ENCODE measurements at regions not wholly inside any gene's neighbourhood (a gene's known extent, or its start where the extent isn't known, plus 50 kb on each side); places are given as distances from the start of the nearest gene placed in this dataset.

DNA sequence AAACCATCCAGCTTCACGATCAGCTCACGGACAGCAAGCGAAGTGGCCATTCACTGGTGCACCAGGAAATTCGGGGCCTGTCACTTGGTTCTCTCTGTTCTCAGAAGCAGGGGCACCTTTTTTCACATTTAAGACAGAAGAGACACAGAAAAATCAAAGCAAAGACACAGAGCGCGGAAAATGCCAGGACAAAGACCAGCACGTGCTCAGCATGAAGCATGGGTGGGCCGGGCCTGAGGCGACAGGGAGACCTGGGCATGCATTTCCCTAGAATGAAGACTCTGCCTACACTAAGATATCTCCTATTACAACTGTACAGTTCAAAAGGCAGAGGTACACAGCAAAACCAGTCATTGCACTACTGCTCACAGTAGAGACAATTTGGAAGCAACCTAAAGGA, 117.4 kb upstream of the ID2 start:
- Mint-ChIP-seq H3K27me3 (ENCODE audit: insufficient read depth) (peaks cover 3% of the 10 kb centered on the region), H3K27ac (no peak overlapping the region), H3K9me3 (peaks cover 25% of the 10 kb centered on the region), H3K4me3 (no peak overlapping the region), H3K4me1 (ENCODE audit: low read depth) (no peaks in the 10 kb centered on the region), H3K36me3 (ENCODE audit: low read depth) (peaks cover 4% of the 10 kb centered on the region)
- no peak for DNase-seq (ENCODE audit: low spot score)
- intact Hi-C loops (cut with micrococcal nuclease), result no loop called here

DNA sequence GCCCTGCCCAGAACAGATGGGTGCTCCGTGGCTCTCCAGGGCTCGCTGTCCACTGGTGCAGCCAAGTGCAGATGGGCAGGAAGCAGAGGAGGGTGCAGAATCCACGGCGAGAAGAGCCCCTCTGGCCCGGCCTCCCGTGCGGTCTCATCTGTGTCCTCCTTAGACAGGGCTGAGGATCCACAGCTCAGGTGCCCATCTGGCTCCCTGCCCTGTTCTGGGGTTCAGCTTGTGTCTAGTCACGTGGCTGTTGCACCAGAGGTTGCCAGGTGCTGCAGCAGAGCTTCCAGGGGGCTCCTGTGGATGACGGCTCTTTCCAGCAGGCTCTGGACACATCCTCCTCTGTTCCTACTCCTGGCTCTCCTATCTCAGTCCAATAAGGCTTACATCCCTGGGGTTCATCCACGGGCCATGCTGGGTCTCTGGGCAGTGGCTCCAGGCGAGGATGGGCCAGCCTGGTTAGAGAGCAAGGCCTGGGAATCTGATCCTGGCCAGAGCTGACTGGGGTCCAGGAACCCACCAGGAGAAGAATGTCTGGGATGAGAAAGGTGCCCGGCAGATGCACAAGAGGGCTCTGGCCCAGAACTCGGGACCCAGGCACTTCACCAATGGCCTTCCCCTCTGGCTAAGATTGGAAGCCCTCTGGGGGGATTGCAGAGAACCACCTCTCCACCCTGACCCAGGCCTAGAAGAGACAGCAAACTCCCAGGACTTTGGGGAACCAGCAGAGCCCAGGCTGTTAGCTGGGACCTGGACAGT, 116.3 kb upstream of the ID2 start:
- intact Hi-C loops (cut with micrococcal nuclease), result no loop called here
- peaks cover 15% of the 10 kb centered on the region for H3K9me3 Mint-ChIP-seq
- H3K27ac Mint-ChIP-seq, result no peak overlapping the region
- no peak overlapping the region for H3K4me3 Mint-ChIP-seq
- H3K27me3 Mint-ChIP-seq (ENCODE audit: insufficient read depth), result peaks cover 6% of the 10 kb centered on the region
- no peaks in the 10 kb centered on the region for H3K4me1 Mint-ChIP-seq (ENCODE audit: low read depth)
- peaks cover 4% of the 10 kb centered on the region for H3K36me3 Mint-ChIP-seq (ENCODE audit: low read depth)
- DNase-seq (ENCODE audit: low spot score), result no peak

DNA sequence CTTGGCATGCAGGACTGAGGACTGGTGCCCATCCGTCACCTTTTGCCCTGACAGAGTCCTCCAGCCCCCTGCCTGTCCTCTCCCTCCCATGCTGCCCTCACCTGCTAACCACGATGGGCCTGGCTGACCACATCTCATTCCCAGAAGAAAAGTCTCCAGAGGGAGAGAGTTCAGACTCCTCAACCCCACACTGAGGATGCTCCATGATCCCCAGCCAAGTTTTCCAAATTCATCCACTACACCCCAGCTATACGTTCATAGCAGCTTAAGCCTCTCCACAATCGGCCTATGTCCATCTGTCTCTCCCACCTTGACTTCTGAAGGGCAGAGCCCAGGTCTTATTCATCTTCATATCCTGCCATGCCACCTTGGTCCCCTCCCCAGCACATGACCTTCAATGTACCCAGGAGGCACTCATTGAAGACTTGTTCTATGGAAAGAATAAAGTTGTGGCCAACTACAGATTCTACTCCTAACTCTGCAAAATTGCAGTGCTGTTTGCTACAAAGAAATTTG, 115.6 kb upstream of the ID2 start:
- H3K9me3 Mint-ChIP-seq, result peaks cover 12% of the 10 kb centered on the region
- no peak overlapping the region for H3K4me3 Mint-ChIP-seq
- DNase-seq (ENCODE audit: low spot score), result no peak
- H3K27me3 Mint-ChIP-seq (ENCODE audit: insufficient read depth), result peaks cover 6% of the 10 kb centered on the region
- no peaks in the 10 kb centered on the region for H3K4me1 Mint-ChIP-seq (ENCODE audit: low read depth)
- no peak overlapping the region for H3K27ac Mint-ChIP-seq
- H3K36me3 Mint-ChIP-seq (ENCODE audit: low read depth), result peaks cover 4% of the 10 kb centered on the region
- intact Hi-C loops (cut with micrococcal nuclease), result no loop called here

DNA sequence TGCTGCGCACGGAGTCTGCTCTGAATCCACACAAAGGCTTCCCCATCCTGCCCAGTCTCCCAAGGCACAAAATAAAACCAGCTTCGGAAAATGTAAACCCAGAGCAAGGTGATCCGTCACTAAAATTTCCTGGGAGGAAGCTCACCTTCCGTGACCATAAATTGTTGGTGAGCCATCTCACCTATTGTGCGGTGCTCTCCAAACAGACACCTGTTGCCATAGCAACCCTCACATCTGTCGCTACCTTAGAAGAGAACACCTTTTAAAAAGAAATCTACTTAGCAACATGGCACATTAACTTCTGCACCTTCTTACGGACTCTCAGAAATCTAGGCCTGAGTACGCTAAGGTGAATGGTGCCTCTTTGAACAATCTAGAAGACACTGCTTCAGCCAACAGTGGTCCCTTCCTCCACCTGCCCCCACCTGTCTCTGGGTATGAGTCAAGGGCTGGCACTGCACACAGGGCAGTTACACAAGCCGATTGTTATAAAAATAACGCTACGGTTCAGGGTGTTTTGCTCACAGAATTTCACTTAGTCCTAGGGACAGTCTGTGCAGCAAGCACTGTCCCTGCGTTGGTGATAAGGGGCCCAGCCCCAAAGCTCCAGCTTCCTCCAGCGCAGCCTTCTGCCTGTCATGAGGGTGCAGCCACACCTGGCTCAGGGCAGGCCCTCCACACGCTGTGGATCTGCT, 114.9 kb upstream of the ID2 start:
- Mint-ChIP-seq H3K36me3 (ENCODE audit: low read depth) (peaks cover 4% of the 10 kb centered on the region), H3K27me3 (ENCODE audit: insufficient read depth) (peaks cover 6% of the 10 kb centered on the region), H3K4me1 (ENCODE audit: low read depth) (no peaks in the 10 kb centered on the region), H3K27ac (no peak overlapping the region), H3K4me3 (no peak overlapping the region), H3K9me3 (peaks cover 9% of the 10 kb centered on the region)
- DNase-seq (ENCODE audit: low spot score), result no peak
- intact Hi-C loops (cut with micrococcal nuclease), result no loop called here

DNA sequence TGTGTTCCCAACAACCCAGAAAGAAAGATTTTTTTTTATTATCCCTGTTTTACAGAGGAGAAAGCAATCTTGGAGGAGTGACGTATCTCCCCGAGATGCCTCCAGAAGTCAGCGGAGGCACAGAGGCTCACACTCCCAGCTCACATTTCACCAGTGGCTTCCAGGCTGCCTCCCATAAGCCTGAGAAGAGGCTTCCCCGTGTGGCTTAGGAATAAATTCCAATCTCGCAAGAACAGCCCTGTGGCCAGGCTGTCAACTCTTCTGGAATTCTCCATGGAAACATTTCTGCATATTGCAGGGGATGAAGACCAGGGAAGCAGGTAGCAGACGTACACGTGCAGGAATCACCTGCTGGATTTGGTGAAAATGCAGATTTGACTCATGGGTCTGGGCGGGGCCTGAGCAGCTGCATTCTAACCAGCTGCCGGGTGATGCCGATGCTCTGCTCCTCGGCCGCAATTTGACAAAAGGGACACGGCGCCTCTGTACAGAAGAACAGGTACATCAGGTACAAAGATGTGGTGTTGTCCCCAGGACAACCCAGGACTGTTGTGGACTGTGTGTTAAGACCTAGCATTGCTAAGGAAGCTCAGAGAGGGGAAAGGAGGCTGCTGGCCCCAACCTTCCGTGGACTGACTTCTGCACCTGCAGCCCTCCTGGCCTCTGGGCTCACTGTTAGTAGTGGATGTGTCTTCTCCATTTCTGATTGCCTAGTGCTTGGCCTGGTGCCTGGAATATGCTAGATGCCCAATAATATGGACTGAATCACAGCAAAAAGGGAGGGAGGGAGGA, 114.2 kb upstream of the ID2 start:
- Mint-ChIP-seq H3K27ac (no peak overlapping the region), H3K4me1 (ENCODE audit: low read depth) (no peaks in the 10 kb centered on the region), H3K36me3 (ENCODE audit: low read depth) (no peaks in the 10 kb centered on the region), H3K9me3 (peaks cover 2% of the 10 kb centered on the region), H3K4me3 (no peak overlapping the region), H3K27me3 (ENCODE audit: insufficient read depth) (peaks cover 6% of the 10 kb centered on the region)
- no peak for DNase-seq (ENCODE audit: low spot score)
- intact Hi-C loops (cut with micrococcal nuclease), result no loop called here

DNA sequence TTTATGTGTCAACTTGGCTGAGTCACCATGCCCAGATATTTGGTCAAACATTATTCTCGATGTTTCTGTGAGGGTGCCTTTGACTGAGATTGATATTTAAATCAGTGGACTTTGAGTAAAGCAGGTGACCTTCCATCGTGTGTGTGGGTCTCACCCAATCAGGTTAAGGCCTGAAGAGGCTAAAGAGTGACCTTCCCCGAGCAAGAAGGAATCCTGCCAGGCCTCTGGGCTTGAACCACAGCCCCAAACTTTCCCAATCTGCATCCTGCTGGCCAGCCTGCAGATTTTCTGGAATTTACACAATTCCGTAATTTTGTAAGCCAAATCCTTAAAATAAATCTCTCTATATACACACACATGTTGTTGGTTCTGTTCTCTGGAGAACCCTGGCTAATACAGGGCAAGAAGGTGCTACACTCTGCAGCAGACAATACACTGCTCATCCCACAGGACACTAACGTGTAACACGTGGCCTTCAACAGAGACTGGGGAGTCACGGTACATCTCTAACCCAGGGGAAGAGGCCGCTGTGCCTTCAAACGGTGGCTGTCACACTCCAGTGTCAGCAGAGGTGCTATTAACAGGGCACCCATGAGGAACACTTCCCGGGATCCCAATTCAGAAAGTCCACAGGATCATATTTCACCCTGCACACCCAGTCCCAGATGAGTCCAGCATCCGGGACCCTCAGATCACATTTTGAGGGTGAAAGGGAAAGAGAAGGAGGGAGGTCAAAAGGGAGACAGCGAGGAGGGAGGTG, 113.1 kb upstream of the ID2 start:
- peaks cover 6% of the 10 kb centered on the region for H3K27me3 Mint-ChIP-seq (ENCODE audit: insufficient read depth)
- no peak overlapping the region for H3K4me3 Mint-ChIP-seq
- intact Hi-C loops (cut with micrococcal nuclease), result no loop called here
- H3K27ac Mint-ChIP-seq, result no peak overlapping the region
- no peaks in the 10 kb centered on the region for H3K9me3 Mint-ChIP-seq
- no peaks in the 10 kb centered on the region for H3K4me1 Mint-ChIP-seq (ENCODE audit: low read depth)
- no peaks in the 10 kb centered on the region for H3K36me3 Mint-ChIP-seq (ENCODE audit: low read depth)
- no peak for DNase-seq (ENCODE audit: low spot score)

DNA sequence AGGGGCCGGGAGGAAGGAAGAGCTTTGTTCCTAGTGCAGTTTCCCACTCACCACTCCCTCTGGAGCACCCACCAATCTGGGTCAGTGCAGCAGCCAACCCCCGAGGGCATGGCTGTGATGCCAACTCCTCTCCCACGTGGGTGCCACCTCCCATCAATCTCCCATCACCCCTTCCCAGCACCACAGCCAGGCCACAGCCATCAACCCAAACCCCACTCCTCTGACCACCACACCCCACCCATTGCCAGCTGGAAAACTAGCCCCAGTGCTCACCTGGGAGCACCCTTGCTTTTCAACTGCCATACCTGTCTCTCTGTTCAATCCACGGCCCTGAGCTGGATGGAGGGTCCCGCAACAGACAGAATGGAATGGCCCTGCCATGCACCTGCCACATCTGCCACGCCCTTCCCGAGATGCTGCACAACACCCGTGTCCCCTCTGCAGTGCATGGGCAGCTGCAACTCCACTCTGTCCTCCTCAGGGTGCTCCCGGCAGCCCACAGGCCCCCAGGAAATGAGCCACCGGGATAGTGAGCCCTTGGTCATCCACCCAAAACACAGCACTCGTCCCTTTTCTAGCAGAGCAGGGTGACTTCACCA, 112.4 kb upstream of the ID2 start:
- no peak for DNase-seq (ENCODE audit: low spot score)
- H3K36me3 Mint-ChIP-seq (ENCODE audit: low read depth), result no peaks in the 10 kb centered on the region
- peaks cover 6% of the 10 kb centered on the region for H3K27me3 Mint-ChIP-seq (ENCODE audit: insufficient read depth)
- intact Hi-C loops (cut with micrococcal nuclease), result no loop called here
- H3K27ac Mint-ChIP-seq, result no peak overlapping the region
- peaks cover 5% of the 10 kb centered on the region for H3K4me1 Mint-ChIP-seq (ENCODE audit: low read depth)
- H3K9me3 Mint-ChIP-seq, result no peaks in the 10 kb centered on the region
- H3K4me3 Mint-ChIP-seq, result no peak overlapping the region

DNA sequence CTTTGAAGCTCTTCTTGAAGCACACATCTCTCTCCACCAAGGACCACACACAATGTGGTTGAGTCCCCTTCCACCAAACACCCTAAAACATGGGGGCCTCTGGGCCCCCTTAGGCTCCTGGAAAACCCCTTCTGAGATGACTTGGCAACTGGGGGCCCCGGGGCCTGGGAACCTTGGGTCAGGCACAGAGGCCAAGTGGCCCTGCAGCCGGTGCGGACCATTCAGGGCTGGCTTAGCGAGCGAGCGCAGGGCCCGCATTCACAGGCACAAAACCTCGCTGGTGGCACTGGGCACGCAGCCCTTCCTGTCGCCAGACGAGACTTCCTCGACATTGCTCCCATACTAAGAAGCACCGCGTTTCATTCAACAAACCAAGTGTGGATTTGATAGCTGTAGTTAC, 111.2 kb upstream of the ID2 start:
- no peak overlapping the region for H3K4me3 Mint-ChIP-seq
- no peak for DNase-seq (ENCODE audit: low spot score)
- H3K27ac Mint-ChIP-seq, result no peak overlapping the region
- peaks cover 15% of the 10 kb centered on the region for H3K4me1 Mint-ChIP-seq (ENCODE audit: low read depth)
- no peaks in the 10 kb centered on the region for H3K36me3 Mint-ChIP-seq (ENCODE audit: low read depth)
- H3K27me3 Mint-ChIP-seq (ENCODE audit: insufficient read depth), result peaks cover 3% of the 10 kb centered on the region
- no peaks in the 10 kb centered on the region for H3K9me3 Mint-ChIP-seq
- intact Hi-C loops (cut with micrococcal nuclease), result no loop called here

DNA sequence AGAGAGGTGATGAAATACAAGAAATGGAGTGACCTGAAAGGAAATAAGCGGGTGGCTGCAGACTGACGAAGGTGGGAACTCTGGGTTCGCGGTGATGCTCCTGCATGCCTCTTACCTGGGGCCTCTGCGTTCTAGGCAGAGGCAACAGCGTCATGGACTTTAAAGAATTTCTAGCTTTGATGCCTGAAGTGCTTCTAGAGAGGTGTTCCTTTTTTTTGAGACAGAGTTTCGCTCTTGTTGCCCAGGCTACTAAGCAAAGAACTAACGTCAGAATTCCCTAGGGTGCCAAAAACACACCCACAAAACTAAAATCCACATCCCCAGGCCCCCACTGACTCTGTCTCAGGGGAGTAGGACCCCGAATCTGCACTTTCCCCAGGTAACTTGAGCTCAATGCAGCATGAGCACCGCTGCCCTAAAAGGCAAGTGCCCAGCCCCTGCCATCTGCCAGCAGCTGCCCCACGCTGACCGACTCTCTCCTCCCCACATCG, 110.5 kb upstream of the ID2 start:
- intact Hi-C loops (cut with micrococcal nuclease), result no loop called here
- Mint-ChIP-seq H3K36me3 (ENCODE audit: low read depth) (no peaks in the 10 kb centered on the region), H3K27ac (no peak overlapping the region), H3K27me3 (ENCODE audit: insufficient read depth) (peaks cover 3% of the 10 kb centered on the region), H3K4me3 (no peak overlapping the region), H3K4me1 (ENCODE audit: low read depth) (peaks cover 21% of the 10 kb centered on the region), H3K9me3 (no peaks in the 10 kb centered on the region)
- no peak for DNase-seq (ENCODE audit: low spot score)

DNA sequence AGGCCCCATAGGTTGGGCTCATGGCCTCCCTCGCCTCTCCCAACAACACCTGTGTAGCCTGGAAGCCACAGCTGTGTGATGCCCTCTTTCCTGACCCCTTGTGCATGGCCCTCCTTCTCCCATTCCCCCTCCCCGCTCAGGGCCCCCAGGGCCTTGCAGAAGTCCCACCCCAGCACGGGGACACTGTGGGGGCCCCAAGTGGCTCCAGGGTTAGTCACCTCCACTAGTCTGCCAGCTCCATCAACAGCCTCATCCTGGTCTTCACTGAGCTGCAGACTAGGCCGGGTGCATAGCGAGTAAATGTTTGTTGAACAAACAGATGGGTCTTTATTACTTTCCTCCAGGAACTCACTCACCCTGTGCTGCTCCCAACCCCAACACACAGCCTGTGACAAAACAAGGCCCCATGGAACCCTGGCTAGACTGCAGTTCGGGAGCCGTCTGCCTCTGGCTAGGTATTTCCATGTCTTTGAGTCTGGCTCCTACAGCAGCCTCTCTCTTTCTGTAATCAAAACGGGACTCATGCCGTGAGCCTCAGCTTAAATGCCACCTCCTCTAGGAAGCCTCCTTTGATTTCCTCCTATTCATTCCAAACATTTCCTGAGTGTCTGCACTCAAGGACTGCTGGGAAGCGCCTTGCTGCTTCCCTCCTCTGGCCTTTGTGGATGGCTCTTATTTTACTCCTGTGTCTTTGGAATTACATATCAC, 109.9 kb upstream of the ID2 start:
- Mint-ChIP-seq H3K27me3 (ENCODE audit: insufficient read depth) (peaks cover 3% of the 10 kb centered on the region), H3K27ac (no peak overlapping the region), H3K4me3 (no peak overlapping the region), H3K4me1 (ENCODE audit: low read depth) (peaks cover 27% of the 10 kb centered on the region), H3K36me3 (ENCODE audit: low read depth) (no peaks in the 10 kb centered on the region), H3K9me3 (no peaks in the 10 kb centered on the region)
- intact Hi-C loops (cut with micrococcal nuclease), result no loop called here
- DNase-seq (ENCODE audit: low spot score), result no peak

DNA sequence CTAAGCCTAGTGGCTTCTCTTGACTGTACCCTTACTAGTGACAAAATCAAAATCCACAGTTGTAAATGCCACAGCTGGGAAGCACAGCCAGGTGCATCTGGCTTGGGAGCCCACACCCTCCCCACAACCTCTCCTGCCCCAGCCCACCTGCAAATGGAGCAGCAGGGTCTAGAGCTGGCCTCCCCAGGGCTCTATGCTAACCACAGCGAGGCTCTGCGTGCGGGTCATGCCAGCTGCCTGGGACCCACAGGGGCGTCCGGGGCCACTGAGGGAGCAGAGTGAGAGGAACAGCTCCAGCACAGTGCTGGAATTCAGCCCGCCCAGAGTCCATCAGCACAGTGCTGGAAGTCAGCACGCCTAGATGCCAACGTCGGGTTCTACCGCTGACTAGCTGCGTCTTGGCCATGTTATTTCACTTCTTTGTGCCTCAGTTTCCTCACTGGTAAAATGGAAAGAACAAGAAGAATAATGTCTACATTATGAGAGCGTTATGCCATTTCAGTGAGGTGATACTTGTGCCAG, 109.1 kb upstream of the ID2 start:
- no peaks in the 10 kb centered on the region for H3K36me3 Mint-ChIP-seq (ENCODE audit: low read depth)
- no peak for DNase-seq (ENCODE audit: low spot score)
- intact Hi-C loops (cut with micrococcal nuclease), result no loop called here
- peaks cover 3% of the 10 kb centered on the region for H3K27me3 Mint-ChIP-seq (ENCODE audit: insufficient read depth)
- no peak overlapping the region for H3K4me3 Mint-ChIP-seq
- H3K4me1 Mint-ChIP-seq (ENCODE audit: low read depth), result peaks cover 32% of the 10 kb centered on the region
- no peak overlapping the region for H3K27ac Mint-ChIP-seq
- H3K9me3 Mint-ChIP-seq, result no peaks in the 10 kb centered on the region

All from activated T-helper 1 cell treated with anti-CD3 and anti-CD28 coated beads, Interleukin-12 subunit alpha, Interleukin-12 subunit beta, Interleukin-2, Interleukin-4 antibody, amounts not matched to agents 30 ng/mL and 10 ng/mL and 1 ng/mL, durations not matched to agents 14 hours and 24 hours and 36 hours (primary cell).